NCI-H510A treated with DMSO at 0.1 percent for 48 hours (cell line): ENCODE measurements at regions not wholly inside any gene's neighbourhood (a gene's known extent, or its start where the extent isn't known, plus 50 kb on each side); places are given as distances from the start of the nearest gene placed in this dataset.
"Not testable (repeated sequence)": the region's sequence is repeated elsewhere in the genome, so short reads cannot be mapped to it uniquely, and the experiment has no call there.

Source experiments
- DNase-seq: peaks from one replicate; lab custom pipeline; 2025; lab: John Stamatoyannopoulos, UW

- no peak for DNase-seq
Measured at GRCh38 chr2:176851889-176852483, 360.6 kb upstream of the HNRNPA3 start.

DNA sequence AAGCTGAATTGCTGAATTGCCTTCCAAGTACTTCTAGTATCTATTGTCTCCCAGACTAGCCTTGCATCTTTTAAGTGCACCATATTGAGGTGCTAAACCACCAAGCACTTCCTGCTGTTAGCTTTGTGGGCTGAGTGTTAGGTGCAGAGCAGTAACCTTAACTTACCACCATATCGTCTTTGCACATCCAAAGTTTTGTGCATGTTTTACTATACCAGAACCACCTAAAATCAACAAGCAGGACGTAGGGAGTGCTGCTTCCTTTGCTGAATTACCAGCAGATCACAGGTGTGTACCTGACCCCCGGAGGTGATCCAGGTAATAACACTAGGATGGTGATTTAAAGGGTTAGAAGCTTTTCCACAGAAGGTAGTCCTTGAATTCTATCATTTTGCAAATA is 359.9 kb upstream of the HNRNPA3 start:
- peak; percentile 61 for DNase-seq

GRCh38 chr2:176854062-176854461 is 358.5 kb upstream of the HNRNPA3 start:
- DNase-seq: no peak

DNA sequence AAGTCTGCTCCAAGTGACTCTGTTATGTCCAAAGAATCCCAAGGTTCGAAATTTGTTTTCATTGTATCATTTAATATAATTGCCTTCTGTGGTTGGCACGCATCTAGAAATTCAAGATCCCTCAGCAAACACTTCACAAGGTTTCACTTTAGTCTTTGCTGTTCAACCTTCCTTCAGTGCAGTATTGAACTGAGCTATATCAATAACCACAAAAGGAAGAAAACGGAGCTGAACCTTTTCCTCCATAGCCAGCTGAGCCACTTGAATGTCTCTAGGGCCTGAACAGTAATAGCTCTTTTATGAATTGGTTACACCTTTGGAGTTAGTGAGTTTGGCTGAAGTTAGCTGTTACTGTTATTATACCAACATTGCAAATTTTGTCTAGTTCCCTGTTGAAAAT is 357.7 kb upstream of the HNRNPA3 start:
- peak; percentile 43 for DNase-seq

DNA sequence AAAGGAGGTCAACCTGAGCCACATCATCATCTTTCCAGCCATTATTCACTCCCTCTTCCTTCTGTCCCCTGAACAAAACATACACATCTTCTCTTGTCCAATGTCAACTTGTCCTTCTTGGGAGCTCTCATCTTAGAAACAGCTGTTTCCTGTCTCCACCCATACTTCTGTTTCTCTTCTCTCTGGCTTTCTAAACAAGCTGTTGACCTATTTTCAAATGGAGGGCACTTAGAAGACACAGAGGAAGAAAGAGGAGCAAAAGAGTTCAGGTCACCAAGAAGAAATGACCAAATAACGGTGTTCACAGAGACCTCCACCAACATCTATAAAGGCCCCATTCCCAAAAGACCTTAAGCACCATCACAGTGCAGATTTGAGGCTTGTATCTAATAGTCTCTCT is 355.9 kb upstream of the HNRNPA3 start:
- DNase-seq: no peak

DNA sequence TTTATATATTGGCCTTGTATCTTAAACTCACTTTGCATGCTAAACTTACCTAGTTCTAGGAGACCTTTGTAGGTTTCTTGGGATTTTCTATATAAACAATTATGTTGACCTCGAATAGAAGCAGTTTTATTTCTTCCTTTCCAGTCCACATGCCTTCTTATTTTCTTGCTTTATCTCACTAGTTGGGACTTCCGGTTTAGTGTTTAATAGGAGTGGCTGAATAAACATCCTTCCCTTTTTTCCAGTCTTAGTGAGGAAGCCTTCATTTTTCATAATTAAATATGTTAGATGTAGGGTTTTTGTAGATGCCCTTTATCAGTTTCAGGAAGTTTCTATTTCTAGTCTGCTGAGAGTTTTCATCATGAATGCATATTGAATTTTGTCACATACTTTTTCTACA is 347.3 kb upstream of the HNRNPA3 start:
- DNase-seq: no peak

- DNase-seq: no peak
Measured at GRCh38 chr2:176872406-176872805, 340.2 kb upstream of the HNRNPA3 start.

DNA sequence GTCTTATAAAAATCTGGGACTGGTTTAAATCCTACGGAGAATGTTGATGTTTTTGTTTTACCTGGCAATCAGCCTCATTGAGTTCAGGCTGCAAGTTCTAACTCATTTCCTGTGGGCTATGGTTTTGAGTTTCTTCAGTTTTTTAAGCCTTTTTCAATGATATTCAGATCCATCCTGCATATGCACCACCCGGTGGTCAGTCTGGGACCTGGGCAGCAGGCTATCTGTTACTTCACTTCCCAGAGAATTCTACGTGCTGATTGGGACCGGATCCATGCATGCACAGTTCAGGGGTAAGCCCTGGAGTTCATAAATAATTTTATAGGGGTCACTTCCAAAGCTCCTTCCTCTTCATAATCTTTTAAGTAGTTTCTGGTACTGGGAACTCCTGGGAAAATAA is 339.2 kb upstream of the HNRNPA3 start:
- no peak for DNase-seq

GRCh38 chr2:176876493-176877103 is 336.0 kb upstream of the HNRNPA3 start:
- DNase-seq: no peak

- peak; percentile 74 for DNase-seq
Measured at GRCh38 chr2:176879426-176879995, 333.1 kb upstream of the HNRNPA3 start.

GRCh38 chr2:176882045-176882444 is 330.5 kb upstream of the HNRNPA3 start:
- DNase-seq: not testable (repeated sequence)

- no peak for DNase-seq
Measured at GRCh38 chr2:176885001-176885643, 327.5 kb upstream of the HNRNPA3 start.

GRCh38 chr2:176885661-176886060 is 326.9 kb upstream of the HNRNPA3 start:
- DNase-seq: no peak

DNA sequence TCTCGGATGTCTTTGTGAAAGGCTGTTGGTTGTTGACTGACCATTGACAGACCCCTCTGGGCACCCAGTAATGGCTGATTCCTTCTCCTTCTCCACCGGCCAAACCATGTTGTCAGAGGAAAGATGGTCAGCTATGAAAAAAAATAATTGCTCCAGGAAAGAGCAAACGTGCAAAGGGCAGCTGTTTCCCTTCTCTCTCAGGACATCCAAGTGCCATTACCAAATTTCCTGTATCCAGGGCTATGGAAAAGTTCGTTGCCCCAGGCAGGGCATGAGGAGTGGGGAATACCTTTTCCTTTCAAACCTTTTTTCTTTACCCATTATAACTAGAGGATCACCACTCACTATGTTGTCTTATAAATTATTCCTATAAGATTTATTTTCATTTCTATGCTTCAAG is 321.5 kb upstream of the HNRNPA3 start:
- no peak for DNase-seq

- DNase-seq: peak; percentile 30
Measured at GRCh38 chr2:176891857-176892256, 320.7 kb upstream of the HNRNPA3 start.

- DNase-seq: peak; percentile 91
Measured at GRCh38 chr2:176892676-176893226, 319.8 kb upstream of the HNRNPA3 start.

GRCh38 chr2:176895158-176895557 is 317.4 kb upstream of the HNRNPA3 start:
- DNase-seq: no peak

DNA sequence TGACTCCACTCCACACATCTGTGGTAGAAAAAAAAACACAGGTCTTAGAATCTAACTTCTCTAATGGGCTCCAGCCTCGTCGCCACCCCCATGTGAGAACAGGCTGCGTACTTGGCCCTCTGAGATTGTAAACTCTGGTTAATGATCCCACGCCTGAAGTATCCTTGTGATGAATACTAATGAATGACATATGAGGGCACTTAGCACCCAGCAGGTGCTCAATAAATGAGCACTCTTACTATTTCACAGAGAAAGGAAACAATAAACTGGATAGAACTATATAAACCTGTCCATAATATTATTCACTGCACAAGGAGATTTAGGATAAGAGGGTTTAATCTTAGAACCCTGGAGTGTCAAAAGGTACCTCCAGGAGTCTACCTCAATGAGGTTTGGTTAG is 310.1 kb upstream of the HNRNPA3 start:
- no peak for DNase-seq

- DNase-seq: not testable (repeated sequence)
Measured at GRCh38 chr2:176904053-176904452, 308.5 kb upstream of the HNRNPA3 start.

DNA sequence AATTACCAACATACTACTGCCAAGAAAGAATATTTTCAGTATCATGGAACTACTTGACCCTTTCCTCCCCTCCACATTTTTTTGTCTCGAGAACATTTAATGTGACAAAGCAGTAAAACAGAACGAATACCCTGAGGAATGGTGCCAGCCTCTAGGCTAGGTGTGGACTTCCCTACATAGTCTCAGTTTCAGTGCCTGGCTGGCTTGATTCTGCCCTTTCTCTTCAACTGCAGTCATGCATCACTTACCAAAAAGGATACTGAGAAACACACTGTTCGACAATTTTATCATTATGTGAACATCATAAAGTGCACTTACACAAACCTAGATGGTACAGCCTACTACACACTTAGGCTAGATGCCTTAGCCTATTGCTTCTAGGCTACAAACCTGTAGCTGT is 305.3 kb upstream of the HNRNPA3 start:
- no peak for DNase-seq

GRCh38 chr2:176910828-176911227 is 301.8 kb upstream of the HNRNPA3 start:
- DNase-seq: no peak

- no peak for DNase-seq
Measured at GRCh38 chr2:176913955-176914354, 298.6 kb upstream of the HNRNPA3 start.

GRCh38 chr2:176914371-176914770 is 298.2 kb upstream of the HNRNPA3 start:
- no peak for DNase-seq
